ENCODE measurements at regions not wholly inside any gene's neighbourhood (a gene's known extent, or its start where the extent isn't known, plus 50 kb on each side); places are given as distances from the start of the nearest gene placed in this dataset.
"Not testable (repeated sequence)": the region's sequence is repeated elsewhere in the genome, so short reads cannot be mapped to it uniquely, and the experiment has no call there.

DNA sequence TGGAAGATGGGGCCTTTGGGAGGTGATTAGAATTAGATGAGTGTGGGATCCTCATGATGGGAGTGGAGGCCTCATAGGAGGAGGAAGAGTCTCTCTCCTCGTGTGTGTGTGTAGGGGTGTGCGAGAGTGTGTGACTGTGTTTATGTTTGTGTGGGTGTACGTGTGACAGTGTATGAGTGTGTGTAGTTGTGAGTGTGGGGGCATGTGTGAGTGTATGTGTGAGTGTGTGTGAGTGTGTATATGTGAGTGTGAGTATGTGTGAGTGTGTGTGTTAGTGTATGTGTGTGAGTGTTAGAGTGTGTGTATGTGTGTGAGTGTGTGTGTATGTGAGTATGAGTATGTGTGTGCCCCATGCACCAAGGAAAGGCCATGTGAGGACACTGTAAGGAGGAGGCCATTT lies 68.2 kb upstream of the SMIM15 start:
- CTCF ChIA-PET, result no interaction called here

DNA sequence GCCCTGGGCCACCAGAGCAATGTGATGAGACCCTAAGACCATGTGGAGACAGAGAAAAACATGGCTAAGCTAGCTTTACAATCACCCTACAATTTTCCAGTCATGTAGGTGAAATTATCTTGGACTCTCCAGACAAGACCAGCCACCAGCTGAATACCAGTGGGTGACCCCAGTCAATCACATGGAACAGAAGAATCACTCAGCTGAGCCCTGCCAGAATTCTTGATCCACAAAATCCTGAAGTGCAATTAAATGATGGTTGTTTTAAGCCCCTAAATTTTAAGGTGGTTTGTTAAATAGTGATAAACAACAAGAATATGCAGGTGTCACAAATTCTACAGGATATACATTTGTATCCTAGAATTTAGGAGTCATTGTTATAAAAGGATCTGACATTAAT lies 69.5 kb upstream of the SMIM15 start:
- POLR2A ChIA-PET, result no interaction called here
- no peak overlapping the region for H3K4me3 ChIP-seq (ENCODE audit: low read depth, low read length)
- TF ChIP-seq, protein P1, sequence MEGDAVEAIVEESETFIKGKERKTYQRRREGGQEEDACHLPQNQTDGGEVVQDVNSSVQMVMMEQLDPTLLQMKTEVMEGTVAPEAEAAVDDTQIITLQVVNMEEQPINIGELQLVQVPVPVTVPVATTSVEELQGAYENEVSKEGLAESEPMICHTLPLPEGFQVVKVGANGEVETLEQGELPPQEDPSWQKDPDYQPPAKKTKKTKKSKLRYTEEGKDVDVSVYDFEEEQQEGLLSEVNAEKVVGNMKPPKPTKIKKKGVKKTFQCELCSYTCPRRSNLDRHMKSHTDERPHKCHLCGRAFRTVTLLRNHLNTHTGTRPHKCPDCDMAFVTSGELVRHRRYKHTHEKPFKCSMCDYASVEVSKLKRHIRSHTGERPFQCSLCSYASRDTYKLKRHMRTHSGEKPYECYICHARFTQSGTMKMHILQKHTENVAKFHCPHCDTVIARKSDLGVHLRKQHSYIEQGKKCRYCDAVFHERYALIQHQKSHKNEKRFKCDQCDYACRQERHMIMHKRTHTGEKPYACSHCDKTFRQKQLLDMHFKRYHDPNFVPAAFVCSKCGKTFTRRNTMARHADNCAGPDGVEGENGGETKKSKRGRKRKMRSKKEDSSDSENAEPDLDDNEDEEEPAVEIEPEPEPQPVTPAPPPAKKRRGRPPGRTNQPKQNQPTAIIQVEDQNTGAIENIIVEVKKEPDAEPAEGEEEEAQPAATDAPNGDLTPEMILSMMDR (IDR thresholded peaks at IDR 0.05; ENCODE audit: insufficient read depth, low read length, missing control alignments), result no peak
- DNase-seq (ENCODE audit: low read depth, low spot score), result no peak
- CTCF ChIA-PET, result no interaction called here

More for the DNA sequence above, 68.2 kb upstream of the SMIM15 start:
- TF ChIP-seq, protein P1 (IDR thresholded peaks at IDR 0.05; ENCODE audit: insufficient read depth, low read length, missing control alignments), result no peak
- DNase-seq (ENCODE audit: low read depth, low spot score), result no peak
- no peak overlapping the region for H3K4me3 ChIP-seq (ENCODE audit: low read depth, low read length)
- POLR2A ChIA-PET, result no interaction called here

DNA sequence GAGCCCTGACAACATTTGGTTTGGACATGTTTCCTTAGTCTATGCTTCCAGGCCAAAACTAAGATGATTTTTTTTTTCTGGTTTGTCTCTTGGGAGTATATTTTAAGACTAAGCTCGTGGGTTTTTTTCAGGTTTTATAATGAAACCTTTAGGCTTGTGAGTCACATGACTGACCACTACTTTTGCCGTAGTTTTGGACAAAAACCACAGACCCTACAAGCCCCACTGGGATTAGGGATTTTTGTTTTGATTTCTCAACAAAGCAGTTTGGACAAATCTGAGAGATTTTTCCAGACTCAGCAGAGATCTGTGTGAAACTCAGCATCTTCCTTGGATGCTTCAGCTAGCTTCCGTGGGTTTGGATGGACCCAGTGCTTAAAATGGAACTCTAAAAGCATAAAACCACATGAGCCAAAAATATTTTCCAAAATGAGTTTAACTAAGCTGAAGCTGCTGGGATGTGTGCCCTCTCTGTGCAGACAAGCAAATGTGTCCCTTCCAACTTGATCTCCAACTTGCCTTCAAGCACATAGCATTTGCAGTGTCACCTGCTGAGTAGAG lies 70.3 kb upstream of the SMIM15 start:
- TF ChIP-seq, protein P1 (IDR thresholded peaks at IDR 0.05; ENCODE audit: insufficient read depth, low read length, missing control alignments), result no peak
- CTCF ChIA-PET, result no interaction called here
- DNase-seq (ENCODE audit: low read depth, low spot score), result no peak
- H3K4me3 ChIP-seq (ENCODE audit: low read depth, low read length), result no peak overlapping the region
- POLR2A ChIA-PET, result no interaction called here

DNA sequence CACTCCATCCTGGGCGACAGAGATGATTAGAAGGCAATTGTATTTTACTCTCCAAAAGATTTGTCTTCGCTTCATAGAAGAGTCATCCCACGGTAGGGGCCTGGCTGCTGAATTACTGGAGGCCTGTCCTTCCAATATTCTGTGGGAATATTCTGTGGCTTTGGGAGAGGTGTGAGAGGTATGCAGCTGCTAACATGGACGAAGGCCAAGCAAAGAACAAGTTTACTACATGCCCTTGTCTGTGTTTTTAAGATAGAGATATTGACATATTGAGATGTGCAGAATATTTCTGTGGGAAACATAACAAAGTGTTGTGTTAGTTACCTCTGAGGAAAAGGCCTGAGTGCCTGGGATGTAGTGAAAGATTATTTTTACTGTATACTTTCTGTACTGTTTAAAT lies 71.8 kb upstream of the SMIM15 start:
- ChIA-PET POLR2A (no interaction called here), CTCF (no interaction called here)
- no peak for DNase-seq (ENCODE audit: low read depth, low spot score)
- TF ChIP-seq, protein P1 (IDR thresholded peaks at IDR 0.05; ENCODE audit: insufficient read depth, low read length, missing control alignments), result no peak
- H3K4me3 ChIP-seq (ENCODE audit: low read depth, low read length), result no peak overlapping the region

DNA sequence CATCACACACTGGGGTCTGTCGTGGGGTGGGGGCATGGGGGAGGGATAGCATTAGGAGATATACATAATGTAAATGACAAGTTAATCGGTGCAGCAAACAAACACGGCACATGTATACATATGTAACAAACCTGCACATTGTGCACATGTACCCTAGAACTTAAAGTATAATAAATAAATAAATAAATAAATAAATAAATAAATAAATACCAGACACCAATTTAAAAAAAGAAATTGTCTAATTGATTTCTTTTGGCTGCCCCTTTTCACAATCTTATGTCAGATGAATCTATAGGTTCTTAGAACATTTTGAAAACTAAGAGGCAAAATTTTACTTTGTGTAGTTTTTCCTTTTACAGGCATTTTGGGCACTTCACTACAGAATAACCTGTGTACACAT lies 74.4 kb upstream of the SMIM15 start:
- POLR2A ChIA-PET; CTCF ChIA-PET; DNase-seq (ENCODE audit: low read depth, low spot score); H3K4me3 ChIP-seq (ENCODE audit: low read depth, low read length): not testable (repeated sequence)

DNA sequence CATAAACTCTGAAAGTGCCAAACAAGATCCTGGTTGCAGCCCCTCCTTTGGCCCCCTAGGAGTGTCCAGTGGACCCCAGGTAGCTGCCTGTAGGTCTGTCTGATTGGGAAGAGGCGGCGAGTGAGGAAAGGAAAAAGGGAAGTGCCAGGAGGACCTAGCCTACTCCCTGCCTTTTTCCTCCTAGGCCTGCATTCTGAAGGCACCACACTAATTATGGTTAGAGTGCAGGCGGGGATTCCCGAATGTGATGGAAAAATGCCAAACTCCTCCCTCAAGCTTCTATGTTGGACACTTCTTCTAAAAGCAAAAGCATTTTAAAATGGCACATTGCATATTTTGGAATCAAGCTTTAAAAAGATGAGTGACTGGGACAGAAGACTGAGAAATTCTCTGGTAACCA lies 83.2 kb upstream of the SMIM15 start:
- no peak overlapping the region for H3K4me3 ChIP-seq (ENCODE audit: low read depth, low read length)
- no peak for DNase-seq (ENCODE audit: low read depth, low spot score)
- POLR2A ChIA-PET, result no interaction called here
- TF ChIP-seq, protein P1 (IDR thresholded peaks at IDR 0.05; ENCODE audit: insufficient read depth, low read length, missing control alignments), result no peak
- CTCF ChIA-PET, result no interaction called here

DNA sequence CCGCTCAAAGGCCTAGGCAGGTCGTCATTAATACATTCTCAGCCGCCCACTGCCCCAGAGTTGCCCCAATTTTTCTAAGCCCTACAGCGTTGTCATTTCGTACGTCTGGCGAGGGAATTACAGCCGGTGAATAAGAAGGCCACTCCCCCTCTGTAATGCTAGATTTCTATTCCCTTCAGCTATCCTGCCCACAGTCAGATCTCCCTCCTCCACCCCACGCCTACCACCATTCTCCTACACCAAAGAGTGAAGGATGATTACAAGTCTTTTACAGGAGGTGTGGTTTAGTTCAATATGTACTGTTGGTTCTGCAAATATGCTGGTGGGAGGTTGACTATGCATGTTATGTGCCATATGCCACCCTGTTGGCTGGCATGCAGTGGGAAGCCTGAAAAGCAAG lies 83.7 kb upstream of the SMIM15 start:
- CTCF ChIA-PET, result no interaction called here
- TF ChIP-seq, protein P1 (IDR thresholded peaks at IDR 0.05; ENCODE audit: insufficient read depth, low read length, missing control alignments), result no peak
- no peak for DNase-seq (ENCODE audit: low read depth, low spot score)
- H3K4me3 ChIP-seq (ENCODE audit: low read depth, low read length), result no peak overlapping the region
- POLR2A ChIA-PET, result no interaction called here
